ENCODE measurements at regions not wholly inside any gene's neighbourhood (a gene's known extent, or its start where the extent isn't known, plus 50 kb on each side); places are given as distances from the start of the nearest gene placed in this dataset.

DNA sequence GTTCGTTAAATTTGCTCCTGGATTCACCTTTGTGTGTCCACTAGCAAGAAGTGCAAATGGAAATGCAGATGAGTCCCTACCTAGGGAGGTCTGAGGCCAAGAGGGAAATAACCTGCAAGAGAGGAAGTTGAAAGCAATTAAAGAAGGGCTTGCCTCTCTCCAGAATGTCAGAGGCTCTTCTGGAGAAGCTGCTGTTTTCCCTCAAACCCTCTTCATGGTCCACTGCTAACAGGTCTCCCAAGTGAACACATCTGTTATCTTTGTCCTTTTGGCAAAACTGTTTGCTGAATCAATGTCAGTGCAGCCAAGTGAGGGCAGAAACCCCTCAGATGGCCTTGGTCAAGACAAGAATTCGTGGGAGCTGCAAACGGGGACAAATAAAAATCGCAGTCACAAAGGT lies 177.3 kb upstream of the PLXNA2 start:
- DNase-seq = peak; percentile 6

- no peak for DNase-seq
Measured at GRCh38 chr1:208423526-208423925, 179.3 kb upstream of the PLXNA2 start.

DNA sequence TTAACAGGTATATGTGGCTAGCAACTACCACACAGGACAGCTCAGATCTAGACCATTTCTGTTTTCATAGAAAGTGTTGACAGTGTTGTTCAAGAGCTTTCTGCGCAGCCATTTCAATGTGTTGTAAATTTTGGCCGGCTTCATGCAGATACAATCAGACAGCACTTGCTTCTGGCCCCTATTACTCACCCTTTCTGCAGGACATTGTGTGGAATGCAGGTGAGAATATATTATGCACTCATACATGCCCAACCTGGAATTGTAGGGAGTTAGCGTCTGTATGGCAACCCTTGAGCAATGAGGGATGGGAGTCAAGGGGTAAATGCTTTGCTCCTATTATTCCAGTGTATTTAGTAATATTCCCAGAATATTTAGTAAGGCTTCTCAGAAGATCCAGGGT lies 180.9 kb upstream of the PLXNA2 start:
- DNase-seq = no peak

DNA sequence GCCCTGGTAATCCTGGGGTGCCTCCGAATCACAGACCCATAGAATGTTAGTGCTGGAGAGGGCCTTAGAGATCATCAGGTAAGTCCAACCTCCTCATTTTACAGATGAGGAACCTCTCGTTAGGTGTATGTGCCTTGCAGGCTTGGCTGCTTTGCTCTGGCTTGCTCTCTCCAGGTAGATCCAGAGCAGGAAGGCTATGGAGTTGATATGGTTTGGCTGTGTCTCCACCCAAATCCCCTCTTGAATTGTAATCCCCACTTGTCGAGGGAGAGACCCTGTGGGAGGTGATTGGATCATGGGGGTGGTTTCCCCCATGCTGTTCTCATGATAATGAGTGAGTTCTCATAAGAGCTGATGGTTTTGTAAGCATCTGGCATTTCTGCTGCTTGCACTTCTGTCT lies 186.0 kb upstream of the PLXNA2 start:
- DNase-seq = no peak

DNA sequence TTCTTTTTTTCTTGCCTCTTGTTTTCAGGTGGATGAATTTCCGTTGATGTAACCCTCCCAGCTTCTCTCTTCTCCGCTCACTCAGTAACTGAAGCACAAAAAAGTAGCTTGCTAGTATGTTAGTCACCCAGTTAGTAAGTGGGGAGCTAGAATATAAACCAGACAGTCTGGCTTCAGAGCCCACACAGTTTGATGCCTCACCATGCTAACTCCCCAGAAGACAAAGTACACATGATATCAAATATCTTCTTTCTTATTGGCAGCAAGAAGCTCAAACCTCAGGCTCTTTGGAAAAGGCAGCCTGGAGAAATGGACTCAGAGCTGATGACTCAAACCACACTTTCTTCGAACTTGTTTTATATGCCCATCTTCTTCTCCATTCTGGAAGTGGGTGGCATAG lies 187.5 kb upstream of the PLXNA2 start:
- DNase-seq = no peak

- peak; percentile 78 for DNase-seq
Measured at GRCh38 chr1:208432346-208432745, 188.2 kb upstream of the PLXNA2 start.

DNA sequence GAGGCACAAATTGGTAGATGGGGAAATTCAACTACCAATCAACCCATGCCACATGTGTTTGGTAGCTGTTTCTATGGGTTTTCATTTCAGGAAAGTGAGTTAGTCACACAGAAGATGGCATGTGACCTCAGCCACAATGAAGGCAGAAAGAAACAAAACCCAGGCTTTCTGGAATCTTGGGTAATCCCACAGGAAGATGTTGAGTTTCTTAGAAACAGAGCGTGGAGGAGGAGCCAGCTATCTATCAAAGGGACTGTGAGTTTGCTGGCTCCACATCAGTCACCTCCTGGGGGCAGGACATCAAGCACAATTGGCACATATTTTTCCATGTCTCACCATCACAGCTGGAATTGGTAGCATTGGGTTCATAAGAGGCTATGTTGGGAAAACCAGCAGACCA lies 188.9 kb upstream of the PLXNA2 start:
- DNase-seq = no peak

DNA sequence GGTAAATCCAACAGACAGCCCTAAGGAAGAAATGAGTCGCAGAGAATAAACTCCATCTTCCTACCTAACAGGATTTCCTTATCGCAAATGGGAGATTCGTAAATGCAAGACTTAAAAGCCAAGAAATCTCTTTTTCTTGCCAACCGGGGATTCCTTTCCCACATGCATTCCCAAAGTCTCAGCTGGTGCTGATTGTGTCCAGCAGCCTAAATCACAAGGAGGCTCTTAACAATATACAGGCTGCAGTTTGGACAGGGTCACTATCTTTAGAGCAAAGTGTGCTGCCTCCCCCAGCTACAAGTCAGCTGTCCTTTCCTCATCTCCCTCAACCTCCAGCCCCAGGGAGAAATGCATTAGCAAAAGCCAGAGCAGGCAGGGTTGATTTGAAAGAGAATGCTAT lies 189.8 kb upstream of the PLXNA2 start:
- DNase-seq = no peak

DNA sequence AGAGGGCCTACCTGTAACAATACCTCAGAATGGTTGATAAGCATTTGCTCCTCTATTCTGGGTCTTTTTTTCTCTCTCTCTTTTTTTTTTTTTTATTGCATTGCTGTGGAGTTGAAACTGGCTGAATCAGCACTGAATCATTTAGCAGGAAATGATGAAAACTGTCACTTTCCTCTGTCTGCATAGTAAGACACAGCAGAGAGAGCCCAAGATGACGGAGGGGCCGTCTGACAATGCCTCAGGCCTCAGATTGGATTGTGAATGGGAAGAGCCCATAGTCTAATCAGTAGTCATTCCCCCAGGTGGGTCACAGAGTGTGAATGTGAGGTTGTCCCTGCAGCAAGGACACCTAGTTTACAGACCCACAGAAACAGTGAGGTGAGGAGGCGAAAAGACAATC lies 193.2 kb upstream of the PLXNA2 start:
- no peak for DNase-seq

GRCh38 chr1:208438112-208438699 lies 194.0 kb upstream of the PLXNA2 start:
- DNase-seq = no peak

DNA sequence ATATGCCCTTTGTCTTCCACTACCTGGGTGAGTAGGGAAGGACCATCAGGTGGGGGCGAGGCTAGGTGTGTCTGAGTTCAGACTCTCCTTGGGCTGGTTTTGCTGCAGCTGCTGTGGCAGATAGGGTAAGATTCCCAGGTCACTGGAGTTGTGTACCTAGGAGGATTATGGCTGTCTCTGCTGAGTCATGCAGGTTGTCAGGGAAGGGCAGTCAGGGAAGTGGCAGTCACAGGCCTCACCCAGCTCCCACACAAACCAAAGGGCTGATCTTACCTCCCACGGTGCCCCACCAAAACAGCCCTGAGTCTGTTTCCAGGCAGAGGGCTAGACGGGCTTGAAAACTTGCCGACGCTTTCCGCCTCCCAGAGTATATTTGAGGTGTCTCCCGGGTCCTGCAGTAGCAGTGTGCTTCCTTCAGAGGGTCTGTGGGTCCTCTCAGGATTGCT lies 201.6 kb upstream of the PLXNA2 start:
- no peak for DNase-seq

- DNase-seq = no peak
Measured at GRCh38 chr1:208446271-208446691, 202.1 kb upstream of the PLXNA2 start.

DNA sequence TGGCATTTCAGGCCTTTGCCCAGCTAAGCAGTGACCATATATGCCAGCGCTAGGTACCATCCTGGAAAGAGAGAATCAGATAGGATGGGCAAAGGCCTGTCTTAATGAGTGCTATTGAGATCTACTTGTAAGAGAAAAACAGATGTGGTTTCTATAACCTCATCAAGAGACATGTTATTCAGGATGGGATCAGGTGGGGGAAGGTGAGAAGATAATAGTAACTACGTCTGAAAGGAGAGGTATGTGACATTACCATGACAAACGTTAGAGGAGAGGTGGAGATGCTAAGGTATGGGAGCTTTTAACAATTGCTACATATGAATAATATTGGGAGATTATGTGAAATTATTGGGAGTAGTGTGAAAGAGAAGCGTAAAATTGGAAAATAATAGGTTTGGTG lies 204.2 kb upstream of the PLXNA2 start:
- DNase-seq = no peak

GRCh38 chr1:208449951-208450350 lies 205.8 kb upstream of the PLXNA2 start:
- DNase-seq = no peak

DNA sequence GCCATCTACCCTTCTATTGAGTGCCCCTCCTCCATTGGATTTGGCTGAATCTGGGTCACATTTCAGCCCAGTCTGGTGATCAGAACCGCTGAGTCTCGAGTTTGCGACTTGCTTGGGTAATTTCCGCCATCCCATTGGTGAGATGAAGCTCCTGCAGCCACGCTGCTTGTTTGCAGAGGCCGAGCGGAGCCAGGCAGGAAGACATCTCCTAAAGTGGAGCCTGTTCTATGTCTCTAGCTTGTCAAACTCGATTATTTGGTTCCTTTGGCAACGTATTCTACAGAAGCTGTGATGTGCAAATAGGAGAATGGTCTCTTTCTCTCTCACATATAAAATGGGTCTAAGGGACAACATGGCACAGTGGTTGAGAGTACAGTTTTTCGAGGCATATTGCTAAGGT lies 206.8 kb upstream of the PLXNA2 start:
- no peak for DNase-seq

DNA sequence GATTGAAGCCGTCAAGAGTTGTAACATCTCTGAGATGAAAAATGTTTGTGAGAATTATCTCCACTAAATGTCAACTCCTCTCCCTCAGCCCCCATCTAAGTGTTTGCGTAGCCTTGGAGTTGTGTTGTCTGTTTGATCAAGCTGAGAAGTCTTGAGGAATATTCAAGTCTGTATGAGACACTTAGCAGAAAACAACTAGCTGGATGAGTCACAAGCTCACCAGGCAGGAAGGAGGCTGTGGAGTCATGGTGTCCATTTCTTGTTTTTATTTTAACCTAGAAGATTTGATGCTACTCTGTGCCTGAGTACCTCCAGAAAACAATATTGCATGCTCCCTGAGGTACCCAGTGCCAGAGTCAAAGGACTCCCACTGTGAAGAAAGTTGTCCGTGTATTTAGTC lies 211.6 kb upstream of the PLXNA2 start:
- no peak for DNase-seq

- DNase-seq = no peak
Measured at GRCh38 chr1:208456487-208456886, 212.3 kb upstream of the PLXNA2 start.

DNA sequence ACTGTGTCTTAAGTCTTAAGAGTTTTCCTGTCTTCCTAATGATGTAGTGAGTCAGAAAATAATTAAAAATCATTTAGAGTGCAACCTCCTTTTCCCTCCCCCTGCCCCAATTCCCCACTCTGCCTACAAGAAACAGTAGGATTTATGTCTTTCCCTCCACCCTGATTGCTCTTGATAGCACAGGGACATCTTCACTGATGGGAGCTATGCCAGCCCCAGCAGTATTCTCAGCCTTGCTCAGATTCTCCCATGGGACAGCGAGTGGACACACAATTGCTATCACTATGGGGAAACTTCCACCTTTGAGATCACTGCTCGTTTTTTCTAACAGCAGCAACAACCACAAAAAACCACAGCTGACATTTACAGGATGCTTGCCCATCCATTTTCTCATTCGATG lies 216.6 kb upstream of the PLXNA2 start:
- no peak for DNase-seq

GRCh38 chr1:208461680-208462079 lies 217.5 kb upstream of the PLXNA2 start:
- DNase-seq = no peak

DNA sequence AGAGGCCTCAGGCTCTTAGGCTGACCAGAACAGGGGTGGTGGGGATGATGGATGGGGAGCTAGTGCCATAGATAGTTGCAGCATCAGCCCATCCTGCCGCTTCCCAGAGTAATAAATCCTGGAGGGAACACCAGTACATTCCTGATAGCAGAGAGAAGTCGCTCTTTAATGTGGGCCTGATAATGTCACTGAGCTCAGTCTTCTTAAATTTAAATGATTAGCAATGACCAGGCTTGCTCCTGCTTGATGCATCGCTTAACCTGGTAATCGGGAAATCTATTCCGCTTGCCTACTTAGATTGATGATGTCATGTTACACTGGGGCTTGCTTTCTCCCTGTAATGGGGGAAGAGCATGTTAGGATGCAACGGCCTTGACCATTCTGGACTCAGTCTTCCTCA lies 218.6 kb upstream of the PLXNA2 start:
- DNase-seq = no peak

- no peak for DNase-seq
Measured at GRCh38 chr1:208465266-208465665, 221.1 kb upstream of the PLXNA2 start.

DNA sequence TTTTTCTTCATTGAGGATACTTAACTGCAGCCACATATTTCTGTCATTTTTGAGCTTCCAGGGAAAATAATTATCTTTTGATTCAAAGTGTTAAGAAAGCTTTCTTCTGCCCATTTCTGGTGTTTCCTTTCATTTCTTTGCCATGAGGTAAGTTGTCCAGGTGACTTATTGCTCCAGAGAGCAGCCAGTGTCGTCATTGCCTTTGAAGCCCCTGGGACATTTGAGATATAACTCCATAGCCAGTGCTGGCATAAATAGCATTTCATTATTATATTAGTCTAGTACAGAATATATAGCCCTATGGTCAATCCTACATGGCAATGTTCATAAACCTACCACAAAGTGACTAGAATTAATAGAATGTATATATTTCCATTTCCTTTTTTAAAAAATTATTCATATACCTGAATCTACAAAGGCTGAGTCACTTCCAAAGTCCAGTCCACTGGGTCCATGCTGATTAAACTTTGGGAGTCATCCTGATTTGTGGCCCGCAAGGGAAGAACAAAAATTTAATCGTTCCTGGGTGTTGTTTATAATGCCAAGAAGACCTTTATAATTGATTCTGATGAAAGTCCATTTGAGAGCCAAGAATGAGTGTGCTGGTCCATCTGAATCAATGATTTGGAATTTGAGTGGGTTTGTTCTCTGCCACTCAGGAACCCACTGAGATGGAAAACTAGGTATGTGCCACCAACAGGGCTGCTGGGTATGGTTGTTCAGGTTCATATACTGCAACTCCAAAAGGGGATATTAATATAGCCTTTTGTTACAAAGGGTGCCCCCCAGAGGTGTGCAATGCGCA lies 221.8 kb upstream of the PLXNA2 start:
- DNase-seq = no peak

DNA sequence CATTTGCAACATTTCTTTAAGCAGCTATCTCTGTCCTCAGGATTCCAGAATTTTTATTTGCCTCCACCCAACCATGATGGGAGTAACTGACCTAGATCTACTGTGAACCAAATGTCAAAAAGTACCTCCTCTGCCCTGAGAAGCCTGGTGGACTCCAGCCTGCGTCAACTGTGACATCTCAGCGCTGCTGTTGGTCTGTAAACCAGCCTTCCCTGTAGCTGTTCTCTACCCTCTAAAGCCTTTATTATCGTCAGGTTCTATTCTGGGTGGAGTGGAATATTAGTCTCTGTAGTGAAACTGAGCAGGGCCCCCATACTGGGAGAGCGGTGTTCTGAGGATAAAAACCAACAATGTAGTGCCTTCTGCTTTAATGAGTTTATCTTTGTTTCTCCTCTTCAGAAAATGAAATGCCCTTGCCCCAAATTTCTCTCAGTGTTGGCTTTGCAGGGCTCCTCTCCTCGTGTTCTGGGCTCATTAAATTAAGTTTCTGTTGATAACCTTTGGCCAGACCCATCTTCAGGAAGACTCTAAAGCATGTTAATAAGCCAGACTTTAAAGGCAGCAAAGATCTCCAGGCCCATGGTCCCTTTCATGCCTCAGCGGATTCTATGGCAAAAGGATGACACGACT lies 223.1 kb upstream of the PLXNA2 start:
- no peak for DNase-seq

- DNase-seq = no peak
Measured at GRCh38 chr1:208475449-208475848, 231.3 kb upstream of the PLXNA2 start.

All from DMS79 treated with DMSO at 0.1 percent for 48 hours (cell line).